ENCODE measurements at regions not wholly inside any gene's neighbourhood (a gene's known extent, or its start where the extent isn't known, plus 50 kb on each side); places are given as distances from the start of the nearest gene placed in this dataset.

DNA sequence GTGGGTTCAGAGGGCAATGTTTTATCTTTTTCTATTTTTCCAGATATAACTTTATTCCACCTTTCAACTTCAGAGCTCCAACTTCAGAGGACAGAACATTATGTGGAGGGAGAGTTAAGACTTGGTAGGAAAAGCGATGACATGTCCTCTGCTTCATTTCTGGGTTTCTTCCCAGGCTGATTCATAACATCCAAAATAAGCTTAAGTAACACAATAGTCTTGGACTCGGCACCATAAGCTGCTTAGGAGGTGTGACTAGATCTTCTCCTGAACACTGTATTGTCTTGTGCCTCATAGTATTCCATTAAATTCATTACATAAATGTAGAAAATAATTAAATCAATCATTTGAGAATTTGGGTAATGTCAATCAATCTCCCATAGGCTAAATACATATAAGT, 95.5 kb upstream of the PDE3A start:
- no peak for DNase-seq (ENCODE audit: low spot score)
- TF ChIP-seq, protein P1, sequence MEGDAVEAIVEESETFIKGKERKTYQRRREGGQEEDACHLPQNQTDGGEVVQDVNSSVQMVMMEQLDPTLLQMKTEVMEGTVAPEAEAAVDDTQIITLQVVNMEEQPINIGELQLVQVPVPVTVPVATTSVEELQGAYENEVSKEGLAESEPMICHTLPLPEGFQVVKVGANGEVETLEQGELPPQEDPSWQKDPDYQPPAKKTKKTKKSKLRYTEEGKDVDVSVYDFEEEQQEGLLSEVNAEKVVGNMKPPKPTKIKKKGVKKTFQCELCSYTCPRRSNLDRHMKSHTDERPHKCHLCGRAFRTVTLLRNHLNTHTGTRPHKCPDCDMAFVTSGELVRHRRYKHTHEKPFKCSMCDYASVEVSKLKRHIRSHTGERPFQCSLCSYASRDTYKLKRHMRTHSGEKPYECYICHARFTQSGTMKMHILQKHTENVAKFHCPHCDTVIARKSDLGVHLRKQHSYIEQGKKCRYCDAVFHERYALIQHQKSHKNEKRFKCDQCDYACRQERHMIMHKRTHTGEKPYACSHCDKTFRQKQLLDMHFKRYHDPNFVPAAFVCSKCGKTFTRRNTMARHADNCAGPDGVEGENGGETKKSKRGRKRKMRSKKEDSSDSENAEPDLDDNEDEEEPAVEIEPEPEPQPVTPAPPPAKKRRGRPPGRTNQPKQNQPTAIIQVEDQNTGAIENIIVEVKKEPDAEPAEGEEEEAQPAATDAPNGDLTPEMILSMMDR (IDR thresholded peaks at IDR 0.05; ENCODE audit: extremely low read depth, missing control alignments): no peak

DNA sequence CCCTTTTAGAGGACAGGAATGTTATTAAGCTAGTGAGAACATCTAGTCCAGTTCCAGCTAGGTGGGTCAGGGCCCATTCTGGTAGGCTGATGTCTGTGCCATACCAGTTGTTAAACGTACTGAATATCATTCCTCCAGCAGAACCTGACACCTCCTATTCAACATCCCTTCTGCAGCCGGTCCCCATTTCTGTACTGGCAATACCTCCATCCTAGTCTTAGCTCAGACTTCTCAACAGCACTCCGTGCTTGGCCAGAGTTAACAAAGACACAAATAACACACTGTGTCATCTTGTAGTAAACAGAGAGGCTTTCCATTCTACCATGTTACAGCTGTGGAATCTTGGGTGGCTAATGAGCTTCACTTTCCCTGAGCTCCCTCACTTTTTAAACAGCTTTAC, 94.3 kb upstream of the PDE3A start:
- no peak for DNase-seq (ENCODE audit: low spot score)
- TF ChIP-seq, protein P1 (IDR thresholded peaks at IDR 0.05; ENCODE audit: extremely low read depth, missing control alignments): no peak

DNA sequence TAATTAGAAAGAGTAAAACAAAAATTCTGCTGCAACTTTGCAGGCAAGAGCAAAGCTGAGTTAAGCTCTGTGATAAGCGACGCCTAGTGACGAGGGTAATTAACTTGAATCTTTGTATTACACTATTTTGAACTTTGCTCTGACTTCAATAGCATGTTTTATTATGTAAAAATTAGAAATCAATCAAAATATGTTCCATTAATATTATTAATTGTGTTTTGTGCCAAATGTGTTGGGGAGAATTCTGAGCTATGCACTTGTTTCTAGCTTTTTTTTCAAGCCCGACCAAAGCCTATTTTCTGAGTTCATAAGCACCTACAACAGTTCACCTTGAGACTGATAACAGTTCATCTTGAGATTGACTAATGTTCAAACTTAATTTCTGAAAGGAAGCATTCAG, 90.1 kb upstream of the PDE3A start:
- TF ChIP-seq, protein P1 (IDR thresholded peaks at IDR 0.05; ENCODE audit: extremely low read depth, missing control alignments): no peak
- no peak for DNase-seq (ENCODE audit: low spot score)

DNA sequence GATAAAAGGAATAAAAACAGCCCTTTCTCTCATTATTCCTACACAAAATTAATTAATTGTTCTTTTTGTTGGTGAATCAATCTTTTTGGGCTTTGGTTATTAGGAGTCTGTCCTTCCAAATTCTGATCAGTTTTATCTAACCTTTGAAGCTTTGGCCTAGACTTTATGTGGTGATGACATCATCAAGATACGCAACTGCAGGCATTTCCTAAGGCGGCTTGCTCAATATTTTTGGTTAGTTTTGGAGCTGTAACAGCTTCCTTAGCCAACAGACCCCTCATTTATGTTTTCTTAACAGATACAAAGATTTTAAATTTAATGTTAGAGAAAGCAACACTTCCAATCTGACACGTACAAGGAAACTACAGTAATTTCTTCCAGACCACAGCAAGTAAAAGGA, 87.8 kb upstream of the PDE3A start:
- TF ChIP-seq, protein P1 (IDR thresholded peaks at IDR 0.05; ENCODE audit: extremely low read depth, missing control alignments): no peak
- no peak for DNase-seq (ENCODE audit: low spot score)

DNA sequence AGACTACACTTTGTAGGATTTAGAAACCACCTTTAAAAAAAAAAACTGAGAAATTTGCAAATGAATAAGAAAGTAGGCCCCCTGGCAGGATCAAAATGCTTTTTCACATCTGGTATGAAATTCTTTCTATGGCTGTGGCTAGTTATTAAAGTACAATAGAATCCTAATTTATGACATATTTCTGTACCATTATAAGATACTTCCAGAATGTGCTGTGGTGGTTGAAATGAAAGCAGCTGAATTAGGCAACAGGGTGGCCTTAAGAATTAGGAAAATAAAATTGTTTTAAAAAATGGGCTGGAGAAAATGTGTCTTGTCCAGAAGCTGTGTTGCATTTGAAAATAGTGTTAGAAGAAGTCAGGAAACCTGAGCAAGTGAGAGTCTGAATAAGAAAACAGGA, 85.9 kb upstream of the PDE3A start:
- TF ChIP-seq, protein P1 (IDR thresholded peaks at IDR 0.05; ENCODE audit: extremely low read depth, missing control alignments): no peak

DNA sequence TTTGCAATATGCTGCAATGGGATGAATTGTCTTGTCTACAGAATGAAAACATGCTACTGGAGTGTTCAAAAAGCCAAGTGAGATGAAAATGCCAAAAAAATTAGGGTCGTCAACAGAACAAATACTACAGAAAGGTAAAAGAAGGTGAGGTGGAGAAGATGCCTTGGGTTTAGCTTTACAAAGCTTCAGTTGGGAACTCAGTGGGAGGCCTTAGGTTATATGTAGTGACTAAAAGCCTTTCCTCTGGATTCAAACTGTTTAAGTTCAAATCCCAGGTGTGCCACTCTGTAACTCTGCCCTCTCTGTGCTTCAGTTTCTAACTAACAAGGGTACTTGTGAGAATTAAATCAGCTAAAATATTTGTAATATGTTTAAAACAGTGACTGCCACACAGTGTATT, 84.9 kb upstream of the PDE3A start:
- TF ChIP-seq, protein P1 (IDR thresholded peaks at IDR 0.05; ENCODE audit: extremely low read depth, missing control alignments): no peak
- DNase-seq (ENCODE audit: low spot score): no peak

More for the DNA sequence above, 85.9 kb upstream of the PDE3A start:
- no peak for DNase-seq (ENCODE audit: low spot score)

DNA sequence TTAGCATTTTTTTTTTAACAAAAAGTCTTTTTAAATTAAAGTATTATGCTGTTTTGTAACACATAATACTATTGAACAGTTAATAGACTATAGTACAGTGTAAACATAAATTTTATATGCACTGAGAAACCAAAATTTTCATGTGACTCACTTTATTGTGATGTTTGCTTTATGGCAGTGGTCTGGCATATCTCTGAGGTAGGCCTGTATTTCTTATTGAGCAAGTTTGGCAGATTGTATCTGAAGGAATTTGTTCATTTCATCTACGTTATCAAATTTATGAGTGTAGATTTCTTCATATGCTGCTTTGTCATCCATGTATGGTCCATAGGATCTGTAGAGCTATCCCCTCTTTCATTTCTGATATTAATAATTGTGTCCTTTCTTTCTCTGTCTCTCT, 78.8 kb upstream of the PDE3A start:
- TF ChIP-seq, protein P1 (IDR thresholded peaks at IDR 0.05; ENCODE audit: extremely low read depth, missing control alignments): no peak

More for the DNA sequence above, 78.8 kb upstream of the PDE3A start:
- no peak for DNase-seq (ENCODE audit: low spot score)
